ENCODE measurements at regions not wholly inside any gene's neighbourhood (a gene's known extent, or its start where the extent isn't known, plus 50 kb on each side); places are given as distances from the start of the nearest gene placed in this dataset.

DNA sequence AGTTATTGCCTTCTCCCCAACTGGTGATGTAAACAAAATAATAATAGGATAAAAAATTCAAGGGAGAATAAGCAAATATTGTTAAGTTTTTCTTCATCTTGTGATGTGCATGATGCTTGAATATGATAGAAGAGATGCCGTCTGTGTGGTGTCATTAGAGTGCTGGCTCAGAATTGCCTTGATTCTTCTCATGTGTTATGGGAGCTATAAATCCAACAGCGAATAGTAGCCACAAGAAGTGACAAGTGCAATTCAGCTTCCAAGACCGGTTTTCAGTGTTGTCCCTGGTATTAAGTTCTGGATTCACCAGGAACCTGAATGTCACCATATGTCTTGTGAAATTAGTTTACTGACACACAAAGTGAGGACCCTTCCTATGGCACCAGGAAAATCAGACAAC lies 547.0 kb downstream of the NSUN3 start:
- H3K27me3 Mint-ChIP-seq (ENCODE audit: low read depth) = no peaks in the 10 kb centered on the region
- TF ChIP-seq, protein P1, sequence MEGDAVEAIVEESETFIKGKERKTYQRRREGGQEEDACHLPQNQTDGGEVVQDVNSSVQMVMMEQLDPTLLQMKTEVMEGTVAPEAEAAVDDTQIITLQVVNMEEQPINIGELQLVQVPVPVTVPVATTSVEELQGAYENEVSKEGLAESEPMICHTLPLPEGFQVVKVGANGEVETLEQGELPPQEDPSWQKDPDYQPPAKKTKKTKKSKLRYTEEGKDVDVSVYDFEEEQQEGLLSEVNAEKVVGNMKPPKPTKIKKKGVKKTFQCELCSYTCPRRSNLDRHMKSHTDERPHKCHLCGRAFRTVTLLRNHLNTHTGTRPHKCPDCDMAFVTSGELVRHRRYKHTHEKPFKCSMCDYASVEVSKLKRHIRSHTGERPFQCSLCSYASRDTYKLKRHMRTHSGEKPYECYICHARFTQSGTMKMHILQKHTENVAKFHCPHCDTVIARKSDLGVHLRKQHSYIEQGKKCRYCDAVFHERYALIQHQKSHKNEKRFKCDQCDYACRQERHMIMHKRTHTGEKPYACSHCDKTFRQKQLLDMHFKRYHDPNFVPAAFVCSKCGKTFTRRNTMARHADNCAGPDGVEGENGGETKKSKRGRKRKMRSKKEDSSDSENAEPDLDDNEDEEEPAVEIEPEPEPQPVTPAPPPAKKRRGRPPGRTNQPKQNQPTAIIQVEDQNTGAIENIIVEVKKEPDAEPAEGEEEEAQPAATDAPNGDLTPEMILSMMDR (IDR thresholded peaks at IDR 0.05; ENCODE audit: unreplicated experiment in 3 of 3) = no peak
- H3K4me3 Mint-ChIP-seq = no peak overlapping the region
- no peaks in the 10 kb centered on the region for H3K36me3 Mint-ChIP-seq (ENCODE audit: low read depth)
- no peak overlapping the region for H3K27ac Mint-ChIP-seq
- H3K4me1 Mint-ChIP-seq = no peaks in the 10 kb centered on the region
- H3K9me3 Mint-ChIP-seq = no peaks in the 10 kb centered on the region

DNA sequence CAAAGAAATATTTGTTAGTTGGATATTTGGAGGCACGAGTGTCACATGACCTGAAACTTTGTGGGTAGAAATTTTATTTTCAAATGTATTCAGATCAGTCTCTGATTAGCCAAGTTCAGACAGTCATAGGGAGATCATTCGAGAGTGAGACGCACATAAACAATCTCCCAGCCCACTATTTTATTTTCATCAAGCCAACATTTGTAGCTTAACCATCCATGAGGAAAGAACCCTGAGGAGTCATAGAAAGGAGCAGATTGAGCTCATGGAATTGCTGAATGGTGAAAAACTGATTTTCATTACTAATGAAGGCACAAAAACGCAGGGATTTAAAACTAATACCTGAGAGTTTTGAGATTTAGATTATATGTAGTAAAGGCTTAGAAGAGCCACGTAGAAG lies 548.7 kb downstream of the NSUN3 start:
- TF ChIP-seq, protein P1 (IDR thresholded peaks at IDR 0.05; ENCODE audit: unreplicated experiment in 3 of 3) = no peak
- H3K27ac Mint-ChIP-seq = no peak overlapping the region

DNA sequence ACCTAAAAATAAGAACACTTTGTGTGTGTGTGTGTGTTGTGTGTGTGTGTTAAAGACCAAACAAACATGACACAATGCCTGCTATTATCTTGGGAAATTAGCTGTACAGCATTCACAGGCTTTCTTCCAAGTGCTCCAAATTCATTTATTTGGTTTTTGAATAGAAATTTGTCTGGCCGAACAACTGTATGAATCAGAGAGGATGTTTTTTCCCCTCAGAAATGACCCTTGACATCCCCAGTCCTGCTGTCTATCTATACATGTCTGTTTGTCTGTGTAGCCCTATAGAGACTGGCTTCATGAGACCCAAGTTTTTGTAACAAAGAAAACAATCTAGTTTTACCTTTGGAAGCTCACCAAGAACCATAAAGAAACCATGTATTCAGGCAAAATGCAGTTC lies 549.8 kb downstream of the NSUN3 start:
- no peaks in the 10 kb centered on the region for H3K9me3 Mint-ChIP-seq
- no peak overlapping the region for H3K4me3 Mint-ChIP-seq
- no peaks in the 10 kb centered on the region for H3K27me3 Mint-ChIP-seq (ENCODE audit: low read depth)
- H3K36me3 Mint-ChIP-seq (ENCODE audit: low read depth) = no peaks in the 10 kb centered on the region
- H3K4me1 Mint-ChIP-seq = no peaks in the 10 kb centered on the region
- TF ChIP-seq, protein P1 (IDR thresholded peaks at IDR 0.05; ENCODE audit: unreplicated experiment in 3 of 3) = no peak
- H3K27ac Mint-ChIP-seq = no peak overlapping the region

More for the DNA sequence above, 548.7 kb downstream of the NSUN3 start:
- H3K27me3 Mint-ChIP-seq (ENCODE audit: low read depth) = no peaks in the 10 kb centered on the region
- no peaks in the 10 kb centered on the region for H3K36me3 Mint-ChIP-seq (ENCODE audit: low read depth)
- no peak overlapping the region for H3K4me3 Mint-ChIP-seq
- no peaks in the 10 kb centered on the region for H3K9me3 Mint-ChIP-seq
- no peaks in the 10 kb centered on the region for H3K4me1 Mint-ChIP-seq

DNA sequence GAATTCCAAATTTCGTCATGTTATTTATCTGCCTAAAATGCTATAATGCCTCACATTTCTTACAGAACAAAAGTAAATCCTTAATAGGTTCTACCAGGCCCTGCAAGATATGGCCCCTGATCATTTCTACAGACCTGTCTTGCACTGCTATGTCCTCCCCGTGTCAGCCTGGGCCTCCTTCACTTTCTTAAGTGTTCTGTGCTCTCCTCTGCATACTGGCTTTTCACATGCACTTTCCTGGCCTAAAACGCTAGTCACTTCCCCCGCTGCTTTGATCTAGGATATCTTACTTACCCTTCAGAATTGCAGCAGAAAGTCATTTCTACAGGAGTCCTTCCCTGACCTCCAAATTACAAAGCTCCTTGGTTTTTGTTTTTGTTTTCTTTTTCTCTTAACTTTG lies 551.3 kb downstream of the NSUN3 start:
- no peak overlapping the region for H3K4me3 Mint-ChIP-seq
- no peaks in the 10 kb centered on the region for H3K9me3 Mint-ChIP-seq
- no peaks in the 10 kb centered on the region for H3K4me1 Mint-ChIP-seq
- H3K27ac Mint-ChIP-seq = no peak overlapping the region
- no peaks in the 10 kb centered on the region for H3K36me3 Mint-ChIP-seq (ENCODE audit: low read depth)
- TF ChIP-seq, protein P1 (IDR thresholded peaks at IDR 0.05; ENCODE audit: unreplicated experiment in 3 of 3) = no peak
- no peaks in the 10 kb centered on the region for H3K27me3 Mint-ChIP-seq (ENCODE audit: low read depth)

DNA sequence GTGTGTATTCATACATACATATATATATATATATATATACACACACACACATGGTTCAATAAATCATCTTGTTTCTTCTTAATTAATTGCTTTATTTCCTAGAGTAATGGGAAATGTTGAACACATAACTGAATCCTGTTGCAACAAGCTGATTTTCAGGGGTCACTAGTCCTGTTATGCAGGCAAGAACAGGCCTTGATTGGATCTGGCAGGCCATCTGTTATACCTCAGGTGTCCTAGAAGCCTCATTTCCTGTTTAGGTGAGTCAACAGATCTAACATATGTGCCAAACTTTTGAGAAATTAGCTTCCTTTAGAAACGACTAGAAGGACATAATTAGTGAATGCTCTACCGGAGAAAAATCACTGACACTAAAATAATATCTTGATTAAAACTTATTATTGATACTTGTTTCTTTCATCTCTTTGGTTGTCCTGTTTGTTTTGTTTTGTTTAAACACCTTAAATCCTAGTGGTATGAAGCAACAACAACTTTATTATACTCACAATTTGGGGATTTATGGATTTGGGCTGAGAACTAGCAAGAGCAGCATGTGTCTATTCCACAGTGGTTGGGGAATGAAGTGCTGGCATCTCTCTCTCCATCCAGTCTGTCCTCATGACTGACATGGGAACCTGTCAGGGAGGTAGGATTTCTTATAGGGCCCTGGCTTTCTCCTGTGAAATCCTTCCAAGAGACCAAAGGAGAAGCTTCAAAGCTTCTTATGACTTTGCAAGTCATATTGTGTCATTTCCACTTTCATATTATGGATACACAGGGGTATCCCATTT lies 552.6 kb downstream of the NSUN3 start:
- no peaks in the 10 kb centered on the region for H3K36me3 Mint-ChIP-seq (ENCODE audit: low read depth)
- no peak overlapping the region for H3K27ac Mint-ChIP-seq
- no peaks in the 10 kb centered on the region for H3K4me1 Mint-ChIP-seq
- H3K27me3 Mint-ChIP-seq (ENCODE audit: low read depth) = no peaks in the 10 kb centered on the region
- no peaks in the 10 kb centered on the region for H3K9me3 Mint-ChIP-seq
- TF ChIP-seq, protein P1 (IDR thresholded peaks at IDR 0.05; ENCODE audit: unreplicated experiment in 3 of 3) = no peak
- no peak overlapping the region for H3K4me3 Mint-ChIP-seq

DNA sequence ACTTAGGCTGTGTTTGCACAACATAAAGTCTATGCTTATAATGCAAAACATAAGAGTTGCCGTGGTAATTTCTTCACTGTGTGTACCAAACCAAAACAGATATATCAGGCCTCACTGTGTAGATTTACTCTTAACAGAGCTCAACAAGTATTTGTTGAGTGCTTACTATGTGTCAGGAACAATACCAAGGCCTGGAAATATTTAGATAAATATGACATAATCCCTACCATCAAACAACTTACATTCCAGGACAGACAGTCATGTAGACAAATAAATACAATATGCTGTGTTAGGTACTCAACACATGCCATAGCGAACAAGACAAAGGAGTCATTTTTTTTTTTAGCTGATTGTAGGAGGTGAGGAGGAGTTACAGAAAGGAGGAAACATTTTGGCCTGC lies 554.0 kb downstream of the NSUN3 start:
- Mint-ChIP-seq H3K27me3 (ENCODE audit: low read depth) (no peaks in the 10 kb centered on the region), H3K27ac (no peak overlapping the region), H3K36me3 (ENCODE audit: low read depth) (no peaks in the 10 kb centered on the region), H3K4me1 (no peaks in the 10 kb centered on the region), H3K4me3 (no peak overlapping the region), H3K9me3 (no peaks in the 10 kb centered on the region)
- TF ChIP-seq, protein P1 (IDR thresholded peaks at IDR 0.05; ENCODE audit: unreplicated experiment in 3 of 3) = no peak
